IMR-90 (cell line): ENCODE measurements at regions not wholly inside any gene's neighbourhood (a gene's known extent, or its start where the extent isn't known, plus 50 kb on each side); places are given as distances from the start of the nearest gene placed in this dataset.

Experiments
- ATAC-seq: fragments of 200-7000 bp; cut with Tn5 transposase; 2 replicates; pipeline ENCODE4 v1.9.1; 2020; ENCODE audit warnings: low read depth, mild to moderate bottlenecking, moderate library complexity
- BruUV-seq: library from RNA; stranded (reverse); fragments of 400-500 nt; replicated peaks from 2 replicates; lab custom pipeline; 2021; lab: Mats Ljungman, UMichigan
- CTCF ChIA-PET: fragments of 300-600 bp; formaldehyde crosslinking; extraction: SDS; loops from one replicate; lab custom pipeline; 2021; ENCODE audit warnings: antibody characterized with exemption; lab: Yijun Ruan, JAX
- POLR2A ChIA-PET: fragments of 300-600 bp; sonication (Branson Sonifier 250); formaldehyde crosslinking; loops from one replicate; lab custom pipeline; 2022; ENCODE audit warnings: antibody characterized with exemption; ENCODE audit not compliant: unreplicated experiment; lab: Charles Lee
- DNase-seq: peaks from one replicate; pipeline ENCODE4 v3.0.0; 2013
- H2AFZ ChIP-seq: replicated peaks from 2 replicates; pipeline ENCODE3; 2013; ENCODE audit warnings: low read length, mild to moderate bottlenecking; ENCODE audit not compliant: poor library complexity
- H2AK5ac ChIP-seq: 2 replicates; pipeline ENCODE4 v1.6.1; 2013; ENCODE audit warnings: low read depth, low read length, inconsistent platforms
- H2AK9ac ChIP-seq: replicated peaks from 2 replicates; pipeline ENCODE3; 2013; ENCODE audit warnings: mild to moderate bottlenecking, low read depth, low read length, moderate library complexity; ENCODE audit not compliant: poor library complexity
- H2BK120ac ChIP-seq: 2 replicates; pipeline ENCODE4 v1.6.1; 2013; ENCODE audit warnings: low read depth, low read length, inconsistent platforms
- H2BK15ac ChIP-seq: 3 replicates; pipeline ENCODE4 v1.6.1; 2013; ENCODE audit warnings: low read depth, low read length, inconsistent platforms
- H2BK20ac ChIP-seq: 2 replicates; pipeline ENCODE4 v1.6.1; 2013; ENCODE audit warnings: low read depth, mild to moderate bottlenecking, inconsistent platforms, low read length, moderate library complexity
- H2BK5ac ChIP-seq: 2 replicates; pipeline ENCODE4 v1.6.1; 2013; ENCODE audit warnings: mild to moderate bottlenecking, low read depth, low read length, inconsistent platforms; ENCODE audit not compliant: poor library complexity, severe bottlenecking
- H3K14ac ChIP-seq: replicated peaks from 2 replicates; pipeline ENCODE4 v1.6.1; 2013; ENCODE audit warnings: low read depth, low read length, inconsistent platforms
- H3K18ac ChIP-seq: 2 replicates; pipeline ENCODE4 v1.6.1; 2013; ENCODE audit warnings: low read depth, low read length, control low read depth
- H3K23ac ChIP-seq: 2 replicates; pipeline ENCODE4 v1.6.1; 2013; ENCODE audit warnings: low read depth, low read length, inconsistent platforms
- H3K27ac ChIP-seq: 2 replicates; pipeline ENCODE4 v1.5.1; 2013; ENCODE audit warnings: mild to moderate bottlenecking, control low read depth, low read length; ENCODE audit not compliant: insufficient read depth
- H3K27me3 ChIP-seq: 2 replicates; pipeline ENCODE4 v1.6.1; 2013; ENCODE audit warnings: low read length; ENCODE audit not compliant: control insufficient read depth, insufficient read depth
- H3K36me3 ChIP-seq: 2 replicates; pipeline ENCODE4 v1.6.1; 2013; ENCODE audit warnings: low read length, mixed read lengths; ENCODE audit not compliant: control insufficient read depth, insufficient read depth
- H3K4ac ChIP-seq: 2 replicates; pipeline ENCODE4 v1.6.1; 2013; ENCODE audit warnings: low read depth, low read length, inconsistent platforms
- H3K4me1 ChIP-seq: 2 replicates; pipeline ENCODE4 v1.6.1; 2013; ENCODE audit warnings: low read length, mixed read lengths; ENCODE audit not compliant: control insufficient read depth, insufficient read depth
- H3K4me2 ChIP-seq: 2 replicates; pipeline ENCODE4 v1.6.1; 2013; ENCODE audit warnings: low read depth, mild to moderate bottlenecking, control low read depth, low read length, moderate library complexity
- H3K4me3 ChIP-seq: 2 replicates; pipeline ENCODE4 v1.5.1; 2013; ENCODE audit warnings: low read depth, mild to moderate bottlenecking, control low read depth, low read length, moderate library complexity; ENCODE audit not compliant: insufficient read depth
- H3K56ac ChIP-seq: 2 replicates; pipeline ENCODE4 v1.6.1; 2013; ENCODE audit warnings: low read length, inconsistent platforms; ENCODE audit not compliant: insufficient read depth; ENCODE audit errors: extremely low read depth
- H3K79me1 ChIP-seq, 2 experiments: 2 replicates each; pipeline ENCODE4 v1.6.1; 2013; ENCODE audit warnings: low read length in 2 of 2, inconsistent platforms in 1 of 2, low read depth in 1 of 2
- H3K9ac ChIP-seq: 2 replicates; pipeline ENCODE4 v1.6.1; 2013; ENCODE audit warnings: low read depth, low read length, control low read depth
- H3K9me1 ChIP-seq: 2 replicates; pipeline ENCODE4 v1.6.1; 2013; ENCODE audit warnings: low read length, inconsistent platforms; ENCODE audit not compliant: insufficient read depth
- H3K9me3 ChIP-seq: 2 replicates; pipeline ENCODE4 v1.6.1; 2013; ENCODE audit warnings: low read length; ENCODE audit not compliant: control insufficient read depth, insufficient read depth
- H4K20me1 ChIP-seq: 2 replicates; pipeline ENCODE4 v1.6.1; 2013; ENCODE audit warnings: low read length, inconsistent platforms; ENCODE audit not compliant: insufficient read depth
- H4K5ac ChIP-seq: 2 replicates; pipeline ENCODE4 v1.6.1; 2013; ENCODE audit warnings: mild to moderate bottlenecking, low read depth, low read length, control low read depth
- H4K8ac ChIP-seq, 2 experiments: 2 replicates each; pipeline ENCODE4 v1.6.1; 2013; ENCODE audit warnings: low read depth in 2 of 2, low read length in 2 of 2, control low read depth in 1 of 2, inconsistent platforms in 1 of 2
- H4K91ac ChIP-seq: 2 replicates; pipeline ENCODE4 v1.6.1; 2013; ENCODE audit warnings: low read depth, low read length, inconsistent platforms; ENCODE audit not compliant: insufficient read depth
- BHLHE40 ChIP-seq: fragments of 150-350 bp; IDR thresholded peaks from 2 replicates; pipeline ENCODE4 v1.6.1; 2016; ENCODE audit warnings: mild to moderate bottlenecking, low read depth, low read length
- CEBPB ChIP-seq: IDR thresholded peaks from 2 replicates; pipeline ENCODE4 v1.6.1; 2012; ENCODE audit warnings: low read depth, low read length, improper control_type of control experiment
- CHD1 ChIP-seq: IDR thresholded peaks from 2 replicates; pipeline ENCODE4 v1.6.1; 2012; ENCODE audit warnings: low read depth, low read length, improper control_type of control experiment
- CTCF ChIP-seq: conservative IDR thresholded peaks from 2 replicates; pipeline ENCODE4 v1.5.1; 2012; ENCODE audit warnings: mild to moderate bottlenecking, low read depth, low read length, improper control_type of control experiment
- ELK1 ChIP-seq: fragments of 150-350 bp; IDR thresholded peaks from 2 replicates; pipeline ENCODE4 v1.6.1; 2016; ENCODE audit warnings: low read depth, mild to moderate bottlenecking, low read length, moderate library complexity, borderline replicate concordance
- FOS ChIP-seq: fragments of 150-350 bp; IDR thresholded peaks from 2 replicates; pipeline ENCODE4 v1.6.1; 2016; ENCODE audit warnings: low read depth, low read length
- MAFK ChIP-seq: IDR thresholded peaks from 2 replicates; pipeline ENCODE4 v1.6.1; 2012; ENCODE audit warnings: low read depth, low read length, improper control_type of control experiment
- MXI1 ChIP-seq: IDR thresholded peaks from 2 replicates; pipeline ENCODE4 v1.6.1; 2012; ENCODE audit warnings: low read depth, mild to moderate bottlenecking, low read length, moderate library complexity, borderline replicate concordance
- NFE2L2 ChIP-seq: fragments of 150-350 bp; IDR thresholded peaks from 2 replicates; pipeline ENCODE4 v1.6.1; 2016; ENCODE audit warnings: low read depth, mild to moderate bottlenecking, low read length
- POLR2A ChIP-seq: IDR thresholded peaks from 2 replicates; pipeline ENCODE4 v1.6.1; 2012; ENCODE audit warnings: mild to moderate bottlenecking, low read depth, low read length
- RAD21 ChIP-seq: IDR thresholded peaks from 2 replicates; pipeline ENCODE4 v1.6.1; 2012; ENCODE audit warnings: low read length, improper control_type of control experiment
- RCOR1 ChIP-seq: IDR thresholded peaks from 2 replicates; pipeline ENCODE4 v1.6.1; 2012; ENCODE audit warnings: mild to moderate bottlenecking, low read length, improper control_type of control experiment; ENCODE audit not compliant: insufficient replicate concordance
- RFX5 ChIP-seq: IDR thresholded peaks from 2 replicates; pipeline ENCODE4 v1.8.0; 2012; ENCODE audit warnings: low read depth, mild to moderate bottlenecking, low read length, moderate library complexity
- USF2 ChIP-seq: fragments of 150-350 bp; IDR thresholded peaks from 2 replicates; pipeline ENCODE4 v1.6.1; 2017; ENCODE audit warnings: mild to moderate bottlenecking, antibody characterized with exemption, low read length, low read depth
- WGBS, 2 experiments: methylation state at CpG; one replicate each; pipeline versions ENCODE4 v1.1.5 to v1.1.7; 2013; ENCODE audit warnings: missing lambda C conversion rate in 2 of 2; ENCODE audit not compliant: insufficient read length in 1 of 2; ENCODE audit errors: extremely low coverage in 2 of 2; 5-methylcytosine and 5-hydroxymethylcytosine counted together
- dilution Hi-C: fragments of 300-500 bp; cut with HindIII; formaldehyde crosslinking; loops from one replicate; pipeline ENCODE4 v1.14.3; 2018; ENCODE audit warnings: low sequenced_read_pairs; ENCODE audit not compliant: unreplicated experiment
- in situ Hi-C: fragments of 300-500 bp; cut with MboI; formaldehyde crosslinking; loops from 3 replicates; pipeline ENCODE4 v1.14.3; 2019; ENCODE audit warnings: low sequenced_read_pairs, inconsistent platforms, mixed read lengths
- intact Hi-C: fragments of 100-400 bp; cut with micrococcal nuclease; formaldehyde crosslinking; loops from 2 replicates; pipeline ENCODE4 v1.10.0; 2022

GRCh38 chr5:164431634-164432304 is 926.4 kb downstream of the MAT2B start:
- no peak overlapping the region for H3K27ac ChIP-seq
- H2AK5ac ChIP-seq: no peak overlapping the region
- H3K4me2 ChIP-seq: no peak overlapping the region
- no peak overlapping the region for H3K14ac ChIP-seq
- no TSS peak for BruUV-seq
- H4K91ac ChIP-seq: no peak overlapping the region
- H2AK9ac ChIP-seq: no peak overlapping the region
- H3K4me3 ChIP-seq: no peak overlapping the region
- no peak overlapping the region for H2BK120ac ChIP-seq
- no peak overlapping the region for H2BK15ac ChIP-seq
- no peaks in the 10 kb centered on the region for H3K9me3 ChIP-seq
- DNase-seq (no peak), ATAC-seq (no peak)
- H3K79me1 ChIP-seq: no peaks in the 10 kb centered on the region
- H4K5ac ChIP-seq: no peak overlapping the region
- peaks cover 6% of the 10 kb centered on the region for H3K4me1 ChIP-seq
- no peaks in the 10 kb centered on the region for H3K27me3 ChIP-seq
- H3K9me1 ChIP-seq: no peaks in the 10 kb centered on the region
- no peaks in the 10 kb centered on the region for H3K36me3 ChIP-seq
- no peak overlapping the region for H3K4ac ChIP-seq
- H2BK20ac ChIP-seq: no peak overlapping the region
- H3K23ac ChIP-seq: no peak overlapping the region
- TF ChIP-seq BHLHE40 (no peak), MAFK (no peak), CHD1 (no peak), CTCF (no peak), RFX5 (no peak), ELK1 (no peak), MXI1 (no peak), POLR2A (no peak), FOS (no peak), NFE2L2 (no peak), USF2 (no peak), RAD21 (no peak), CEBPB (no peak), RCOR1 (no peak)
- H2BK5ac ChIP-seq: no peak overlapping the region
- no peak overlapping the region for H3K56ac ChIP-seq
- H3K9ac ChIP-seq: no peak overlapping the region
- ChIA-PET CTCF (no interaction called here), POLR2A (no interaction called here)
- no peak overlapping the region for H3K18ac ChIP-seq
- intact Hi-C loops: no loop called here
- H4K8ac ChIP-seq: no peak overlapping the region
- dilution Hi-C loops: no loop called here
- no peaks in the 10 kb centered on the region for H4K20me1 ChIP-seq
- no CpG with 5 or more reads among the region's 4 CpGs for WGBS, 2 experiments
- H2AFZ ChIP-seq: no peak overlapping the region
- in situ Hi-C loops: no loop called here
